GM19043 (cell line): ENCODE measurements at regions not wholly inside any gene's neighbourhood (a gene's known extent, or its start where the extent isn't known, plus 50 kb on each side); places are given as distances from the start of the nearest gene placed in this dataset.

Experiments used
- ATAC-seq: cut with Tn5 transposase; IDR thresholded peaks from one replicate; pipeline ENCODE4 v1.9.1; 2021; ENCODE audit warnings: low read depth; ENCODE audit not compliant: unreplicated experiment

GRCh38 chr1:58888833-58889232 lies 105.0 kb upstream of the JUN start:
- no peak for ATAC-seq

GRCh38 chr1:58890113-58890512 lies 106.3 kb upstream of the JUN start:
- ATAC-seq: no peak

GRCh38 chr1:58890609-58891008 lies 106.8 kb upstream of the JUN start:
- no peak for ATAC-seq

GRCh38 chr1:58891347-58891746 lies 107.5 kb upstream of the JUN start:
- no peak for ATAC-seq

- ATAC-seq: no peak
Observed at GRCh38 chr1:58893257-58893869, 109.5 kb upstream of the JUN start.

GRCh38 chr1:58895082-58895481 lies 111.2 kb upstream of the JUN start:
- ATAC-seq: no peak

- ATAC-seq: no peak
Observed at GRCh38 chr1:58895559-58896145, 111.8 kb upstream of the JUN start.

GRCh38 chr1:58896246-58897183 lies 112.7 kb upstream of the JUN start:
- no peak for ATAC-seq

GRCh38 chr1:58898739-58899586 lies 115.1 kb upstream of the JUN start:
- ATAC-seq: no peak

GRCh38 chr1:58899587-58900271 lies 115.9 kb upstream of the JUN start:
- no peak for ATAC-seq

- ATAC-seq: no peak
Observed at GRCh38 chr1:58900396-58900795, 116.5 kb upstream of the JUN start.

GRCh38 chr1:58901008-58901407 lies 117.2 kb upstream of the JUN start:
- ATAC-seq: no peak

GRCh38 chr1:58902830-58903513 lies 119.1 kb upstream of the JUN start:
- peak; percentile 1 for ATAC-seq

GRCh38 chr1:58903514-58904298 lies 119.9 kb upstream of the JUN start:
- peak; percentile 81 for ATAC-seq

GRCh38 chr1:58904299-58905125 lies 120.7 kb upstream of the JUN start:
- ATAC-seq: peak; percentile 1

GRCh38 chr1:58905126-58905490 lies 121.3 kb upstream of the JUN start:
- ATAC-seq: no peak

- no peak for ATAC-seq
Observed at GRCh38 chr1:58905628-58906221, 121.9 kb upstream of the JUN start.

GRCh38 chr1:58907398-58907797 lies 123.6 kb upstream of the JUN start:
- ATAC-seq: no peak
